ENCODE measurements at regions not wholly inside any gene's neighbourhood (a gene's known extent, or its start where the extent isn't known, plus 50 kb on each side); places are given as distances from the start of the nearest gene placed in this dataset.

DNA sequence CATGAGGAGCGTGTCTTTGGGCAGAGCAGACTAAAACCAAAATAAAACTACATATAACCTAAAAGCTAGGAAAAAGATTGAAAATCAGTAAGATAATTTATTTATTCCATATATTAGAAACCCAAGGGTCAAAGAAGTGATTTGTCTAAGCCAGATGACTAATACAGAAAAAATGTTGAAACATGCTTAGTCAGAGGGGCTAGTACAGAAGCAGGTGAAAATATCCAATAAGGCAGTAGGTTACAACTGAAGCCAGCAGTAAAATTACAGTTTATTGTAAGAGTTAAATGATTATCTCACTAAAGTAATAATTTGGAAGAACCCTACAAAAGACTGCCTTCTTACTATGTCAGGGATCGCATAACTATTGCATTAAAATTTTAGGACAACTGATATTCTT, 1190.9 kb upstream of the PRMT6 start:
- H3K4me2 ChIP-seq (ENCODE audit: insufficient read depth, insufficient read length, low read length): no peak overlapping the region
- H3K36me3 Mint-ChIP-seq (ENCODE audit: insufficient read depth in 1 of 3, low read depth in 3 of 3): peaks cover 0 to 8% (median 0%) of the 10 kb centered on the region in 3 experiments; a peak in 1 of 7 replicates
- no peak overlapping the region for H3K27ac Mint-ChIP-seq
- no peak overlapping the region for H4K8ac ChIP-seq (replicated peaks; ENCODE audit: insufficient read length, low read depth, low read length)
- H2BK120ac ChIP-seq (ENCODE audit: low read depth, low read length, poor library complexity, severe bottlenecking): no peak overlapping the region
- H3K18ac ChIP-seq (ENCODE audit: insufficient read length, low read depth, low read length): no peak overlapping the region
- H3K4me1 Mint-ChIP-seq: no peaks in the 10 kb centered on the region
- H3K23me2 ChIP-seq (ENCODE audit: insufficient read length, low read depth, low read length, poor library complexity, severe bottlenecking): no peaks in the 10 kb centered on the region
- no peak overlapping the region for H3K27ac ChIP-seq (ENCODE audit: insufficient read length, low read depth, low read length)
- H3K9me3 ChIP-seq (ENCODE audit: control insufficient read depth, low read depth, low read length): no peaks in the 10 kb centered on the region
- H3K9ac ChIP-seq (ENCODE audit: extremely low read depth, insufficient read length, low read length): no peak overlapping the region
- no peaks in the 10 kb centered on the region for H3K79me2 ChIP-seq (ENCODE audit: insufficient read depth, low read length)
- TF ChIP-seq, protein P1, sequence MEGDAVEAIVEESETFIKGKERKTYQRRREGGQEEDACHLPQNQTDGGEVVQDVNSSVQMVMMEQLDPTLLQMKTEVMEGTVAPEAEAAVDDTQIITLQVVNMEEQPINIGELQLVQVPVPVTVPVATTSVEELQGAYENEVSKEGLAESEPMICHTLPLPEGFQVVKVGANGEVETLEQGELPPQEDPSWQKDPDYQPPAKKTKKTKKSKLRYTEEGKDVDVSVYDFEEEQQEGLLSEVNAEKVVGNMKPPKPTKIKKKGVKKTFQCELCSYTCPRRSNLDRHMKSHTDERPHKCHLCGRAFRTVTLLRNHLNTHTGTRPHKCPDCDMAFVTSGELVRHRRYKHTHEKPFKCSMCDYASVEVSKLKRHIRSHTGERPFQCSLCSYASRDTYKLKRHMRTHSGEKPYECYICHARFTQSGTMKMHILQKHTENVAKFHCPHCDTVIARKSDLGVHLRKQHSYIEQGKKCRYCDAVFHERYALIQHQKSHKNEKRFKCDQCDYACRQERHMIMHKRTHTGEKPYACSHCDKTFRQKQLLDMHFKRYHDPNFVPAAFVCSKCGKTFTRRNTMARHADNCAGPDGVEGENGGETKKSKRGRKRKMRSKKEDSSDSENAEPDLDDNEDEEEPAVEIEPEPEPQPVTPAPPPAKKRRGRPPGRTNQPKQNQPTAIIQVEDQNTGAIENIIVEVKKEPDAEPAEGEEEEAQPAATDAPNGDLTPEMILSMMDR (conservative IDR thresholded peaks at IDR 0.05): no peak
- peaks cover 11 to 12% of the 10 kb centered on the region in 2 experiments; a peak in 4 of 5 replicates for H3K9me3 Mint-ChIP-seq
- H2AK5ac ChIP-seq (ENCODE audit: insufficient read length, low read length): no peak overlapping the region
- H2BK20ac ChIP-seq (ENCODE audit: low read depth, low read length, poor library complexity, severe bottlenecking): no peak overlapping the region
- no peak overlapping the region for H2BK15ac ChIP-seq (ENCODE audit: low read depth, low read length)
- H3K79me1 ChIP-seq (ENCODE audit: insufficient read depth, low read depth, low read length, poor library complexity, severe bottlenecking): no peaks in the 10 kb centered on the region
- H3K4me3 Mint-ChIP-seq: no peak overlapping the region
- H3K14ac ChIP-seq (ENCODE audit: insufficient read depth, low read length): no peak overlapping the region
- no peak for DNase-seq
- no peak overlapping the region for H3T11ph ChIP-seq (ENCODE audit: low read length)
- no peak overlapping the region for H3K23ac ChIP-seq (ENCODE audit: insufficient read length, low read depth, low read length)
- H4K91ac ChIP-seq (ENCODE audit: insufficient read length, low read depth, low read length): no peak overlapping the region
- H3K27me3 ChIP-seq (ENCODE audit: insufficient read depth, low read length): no peaks in the 10 kb centered on the region
- no CpG with 5 or more reads among the region's 2 CpGs for WGBS (ENCODE audit: extremely low coverage, insufficient read length, low lambda C conversion rate)
- no peaks in the 10 kb centered on the region for H4K20me1 ChIP-seq (ENCODE audit: control insufficient read depth, insufficient read depth, insufficient read length)
- H2BK5ac ChIP-seq (ENCODE audit: insufficient read length, low read length): no peak overlapping the region
- no peaks in the 10 kb centered on the region for H3K27me3 Mint-ChIP-seq (ENCODE audit: low read depth)
- no peak overlapping the region for H2AFZ ChIP-seq (ENCODE audit: low read length)
- H3K4me1 ChIP-seq (ENCODE audit: insufficient read depth, low read length): no peaks in the 10 kb centered on the region
- no peak overlapping the region for H2BK12ac ChIP-seq (ENCODE audit: insufficient read length, low read depth, low read length)
- H3K4ac ChIP-seq (ENCODE audit: low read depth, low read length): no peak overlapping the region
- no peak overlapping the region for H4K5ac ChIP-seq (ENCODE audit: insufficient read length, low read depth, low read length)
- H3K56ac ChIP-seq (ENCODE audit: insufficient read length, low read depth, low read length): no peak overlapping the region

All from H9 (cell line).